DOHH2 (cell line): ENCODE measurements at regions not wholly inside any gene's neighbourhood (a gene's known extent, or its start where the extent isn't known, plus 50 kb on each side); places are given as distances from the start of the nearest gene placed in this dataset.

Experiments
- EZH2phosphoT487 ChIP-seq: fragments of 200-600 bp; sonication (generic); IDR thresholded peaks from 2 replicates; pipeline ENCODE4 v1.6.1; 2017; ENCODE audit warnings: borderline replicate concordance, mild to moderate bottlenecking, antibody characterized with exemption, low read length, moderate library complexity, mixed read lengths
- TF ChIP-seq, protein P1 (sequence below): fragments of 200-600 bp; sonication (generic); IDR thresholded peaks from one replicate; pipeline ENCODE4 v1.5.1; 2014; ENCODE audit warnings: antibody characterized with exemption, mild to moderate bottlenecking, low read depth, low read length; ENCODE audit not compliant: poor library complexity, severe bottlenecking

DNA sequence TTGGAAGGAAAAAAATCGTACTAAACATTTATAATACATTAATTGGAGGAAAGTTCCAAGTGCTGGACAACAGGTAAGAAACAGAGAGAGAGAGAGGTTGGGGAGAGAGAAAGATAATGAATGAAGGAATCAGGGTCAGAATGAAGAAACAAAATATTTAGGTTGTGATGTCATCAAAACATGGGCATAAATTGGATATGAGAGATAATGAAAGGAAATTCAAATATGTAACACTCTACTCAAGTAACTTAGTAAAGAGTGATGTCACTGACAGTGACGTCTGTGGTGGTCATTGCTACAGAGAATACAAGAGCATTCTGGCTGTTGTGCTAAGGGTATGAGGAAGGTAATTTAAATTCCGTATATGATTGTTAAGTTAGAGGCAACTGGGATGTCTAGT is 543.4 kb upstream of the COX7C start:
- TF ChIP-seq, protein P1, sequence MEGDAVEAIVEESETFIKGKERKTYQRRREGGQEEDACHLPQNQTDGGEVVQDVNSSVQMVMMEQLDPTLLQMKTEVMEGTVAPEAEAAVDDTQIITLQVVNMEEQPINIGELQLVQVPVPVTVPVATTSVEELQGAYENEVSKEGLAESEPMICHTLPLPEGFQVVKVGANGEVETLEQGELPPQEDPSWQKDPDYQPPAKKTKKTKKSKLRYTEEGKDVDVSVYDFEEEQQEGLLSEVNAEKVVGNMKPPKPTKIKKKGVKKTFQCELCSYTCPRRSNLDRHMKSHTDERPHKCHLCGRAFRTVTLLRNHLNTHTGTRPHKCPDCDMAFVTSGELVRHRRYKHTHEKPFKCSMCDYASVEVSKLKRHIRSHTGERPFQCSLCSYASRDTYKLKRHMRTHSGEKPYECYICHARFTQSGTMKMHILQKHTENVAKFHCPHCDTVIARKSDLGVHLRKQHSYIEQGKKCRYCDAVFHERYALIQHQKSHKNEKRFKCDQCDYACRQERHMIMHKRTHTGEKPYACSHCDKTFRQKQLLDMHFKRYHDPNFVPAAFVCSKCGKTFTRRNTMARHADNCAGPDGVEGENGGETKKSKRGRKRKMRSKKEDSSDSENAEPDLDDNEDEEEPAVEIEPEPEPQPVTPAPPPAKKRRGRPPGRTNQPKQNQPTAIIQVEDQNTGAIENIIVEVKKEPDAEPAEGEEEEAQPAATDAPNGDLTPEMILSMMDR: no peak
- no peak for TF ChIP-seq EZH2phosphoT487
